ENCODE measurements at regions not wholly inside any gene's neighbourhood (a gene's known extent, or its start where the extent isn't known, plus 50 kb on each side); places are given as distances from the start of the nearest gene placed in this dataset.

GRCh38 chr12:118783703-118784102 is 197.6 kb upstream of the SRRM4 start:
- H3K4me3 ChIP-seq: no peak overlapping the region
- H3K9me3 ChIP-seq: no peaks in the 10 kb centered on the region
- H3K36me3 ChIP-seq: no peaks in the 10 kb centered on the region
- TF ChIP-seq POLR2AphosphoS5 (IDR thresholded peaks at IDR 0.05) (no peak), EP300 (IDR thresholded peaks at IDR 0.05) (no peak)
- 93 to 94% methylated on average over 2 of the region's 2 CpGs for WGBS, 2 donors
- H3K27me3 ChIP-seq: no peaks in the 10 kb centered on the region
- ATAC-seq (ENCODE audit: low FRiP score in 2 of 2) (no peak), DNase-seq (no peak)
- H3K4me1 ChIP-seq: no peaks in the 10 kb centered on the region
- no peak overlapping the region for H3K27ac ChIP-seq

GRCh38 chr12:118790578-118790977 is 190.8 kb upstream of the SRRM4 start:
- ATAC-seq (ENCODE audit: low FRiP score in 2 of 2) (no peak), DNase-seq (no peak)
- H3K36me3 ChIP-seq: no peaks in the 10 kb centered on the region
- TF ChIP-seq CTCF (IDR thresholded peaks at IDR 0.05) (no peak), EP300 (IDR thresholded peaks at IDR 0.05) (no peak), POLR2A (IDR thresholded peaks at IDR 0.05) (no peak), POLR2AphosphoS5 (IDR thresholded peaks at IDR 0.05) (no peak)
- no peaks in the 10 kb centered on the region for H3K27me3 ChIP-seq
- no peak overlapping the region for H3K27ac ChIP-seq
- H3K9me3 ChIP-seq: no peaks in the 10 kb centered on the region
- no peaks in the 10 kb centered on the region for H3K4me1 ChIP-seq
- no peak overlapping the region for H3K4me3 ChIP-seq
- 79 to 90% methylated on average over 1 of the region's 1 CpG for WGBS, 2 donors

- Histone ChIP-seq H3K27me3 (no peaks in the 10 kb centered on the region), H3K4me3 (no peak overlapping the region), H3K27ac (no peak overlapping the region), H3K4me1 (no peaks in the 10 kb centered on the region), H3K9me3 (no peaks in the 10 kb centered on the region), H3K36me3 (no peaks in the 10 kb centered on the region)
- 17 to 20% methylated on average over 5 to 6 of the region's 6 CpGs for WGBS, 2 donors
- ATAC-seq (ENCODE audit: low FRiP score in 2 of 2) (no peak), DNase-seq (no peak)
- TF ChIP-seq CTCF (IDR thresholded peaks at IDR 0.05) (no peak), POLR2AphosphoS5 (IDR thresholded peaks at IDR 0.05) (no peak), EP300 (IDR thresholded peaks at IDR 0.05) (no peak)
Measured at GRCh38 chr12:118813778-118814357, 167.5 kb upstream of the SRRM4 start.

GRCh38 chr12:118816296-118816695 is 165.0 kb upstream of the SRRM4 start:
- no peak overlapping the region for H3K27ac ChIP-seq
- H3K9me3 ChIP-seq: no peaks in the 10 kb centered on the region
- H3K4me1 ChIP-seq: no peaks in the 10 kb centered on the region
- WGBS, 2 donors: 60 to 70% methylated on average over 3 of the region's 3 CpGs
- ATAC-seq (ENCODE audit: low FRiP score in 2 of 2) (no peak), DNase-seq (no peak)
- H3K36me3 ChIP-seq: no peaks in the 10 kb centered on the region
- TF ChIP-seq CTCF (IDR thresholded peaks at IDR 0.05) (no peak), POLR2A (IDR thresholded peaks at IDR 0.05) (no peak), POLR2AphosphoS5 (IDR thresholded peaks at IDR 0.05) (no peak), EP300 (IDR thresholded peaks at IDR 0.05) (no peak)
- no peak overlapping the region for H3K4me3 ChIP-seq
- no peaks in the 10 kb centered on the region for H3K27me3 ChIP-seq

GRCh38 chr12:118821386-118821925 is 159.9 kb upstream of the SRRM4 start:
- TF ChIP-seq CTCF (IDR thresholded peaks at IDR 0.05): no peak
- TF ChIP-seq POLR2A (IDR thresholded peaks at IDR 0.05): no peak
- TF ChIP-seq POLR2AphosphoS5 (IDR thresholded peaks at IDR 0.05): no peak
- TF ChIP-seq EP300 (IDR thresholded peaks at IDR 0.05): no peak
- no peak overlapping the region for H3K27ac ChIP-seq
- H3K9me3 ChIP-seq: no peaks in the 10 kb centered on the region
- H3K4me1 ChIP-seq: no peaks in the 10 kb centered on the region
- WGBS, 2 donors: 75 to 78% methylated on average over 5 of the region's 5 CpGs
- DNase-seq (no peak), ATAC-seq (ENCODE audit: low FRiP score in 2 of 2) (no peak)
- H3K4me3 ChIP-seq: no peak overlapping the region
- no peaks in the 10 kb centered on the region for H3K36me3 ChIP-seq
- H3K27me3 ChIP-seq: no peaks in the 10 kb centered on the region
